Lung (tissue), 11 donors: ENCODE measurements at regions not wholly inside any gene's neighbourhood (a gene's known extent, or its start where the extent isn't known, plus 50 kb on each side); places are given as distances from the start of the nearest gene placed in this dataset.

Source experiments
- ATAC-seq: fragments of 200-7000 bp; cut with Tn5 transposase; one replicate; pipeline ENCODE4 v1.9.1; 2020; ENCODE audit warnings: moderate number of reproducible peaks; ENCODE audit not compliant: insufficient read depth, low FRiP score
- DNase-seq, 3 donors: peaks; one replicate each; pipeline ENCODE4 v3.0.0-alpha.2; 2013 to 2017
- H3K27ac ChIP-seq, 2 donors: one replicate each; pipeline ENCODE4 v1.5.1; 2013; ENCODE audit warnings: mild to moderate bottlenecking in 2 of 2, moderate library complexity in 2 of 2, control low read depth in 1 of 2, inconsistent platforms in 1 of 2, low read depth in 1 of 2, low read length in 1 of 2
- H3K27me3 ChIP-seq, 3 donors: one replicate each; pipeline ENCODE4 v1.5.1; 2013; ENCODE audit warnings: low read length in 2 of 3; ENCODE audit not compliant: control insufficient read depth in 3 of 3, insufficient read depth in 3 of 3
- H3K36me3 ChIP-seq, 4 donors: one replicate each; pipeline ENCODE4 v1.5.1; 2013; ENCODE audit warnings: low read length in 4 of 4, mild to moderate bottlenecking in 1 of 4, moderate library complexity in 1 of 4; ENCODE audit not compliant: control insufficient read depth in 4 of 4, insufficient read depth in 4 of 4
- H3K4me1 ChIP-seq, 5 donors: one replicate each; pipeline ENCODE4 v1.5.1; 2013; ENCODE audit warnings: low read length in 5 of 5, mild to moderate bottlenecking in 2 of 5, moderate library complexity in 1 of 5; ENCODE audit not compliant: control insufficient read depth in 5 of 5, insufficient read depth in 5 of 5
- H3K4me3 ChIP-seq: one replicate; pipeline ENCODE4 v1.5.1; 2013; ENCODE audit warnings: mild to moderate bottlenecking, control low read depth, moderate library complexity
- H3K9ac ChIP-seq, 2 donors: one replicate each; pipeline ENCODE4 v1.5.1; 2013; ENCODE audit warnings: low read length in 2 of 2, control low read depth in 1 of 2; ENCODE audit not compliant: insufficient read depth in 1 of 2
- H3K9me3 ChIP-seq, 4 donors: one replicate each; pipeline ENCODE4 v1.5.1; 2013; ENCODE audit warnings: low read length in 3 of 4, mild to moderate bottlenecking in 1 of 4, moderate library complexity in 1 of 4; ENCODE audit not compliant: control insufficient read depth in 4 of 4, insufficient read depth in 3 of 4
- CTCF ChIP-seq: IDR thresholded peaks from 2 replicates; pipeline ENCODE4 v1.5.1; 2012; ENCODE audit warnings: mild to moderate bottlenecking; ENCODE audit errors: control extremely low read depth, extremely low read depth
- WGBS, 2 donors: extraction: QIAGEN DNeasy Blood & Tissue Kit; methylation state at CpG; one replicate each; pipeline ENCODE4 v1.1.7; 2013; 5-methylcytosine and 5-hydroxymethylcytosine counted together
- donor health status: control.
- donor health status: control.
- donor health status: Bipolar disorder and iron deficiency.
- donor health status: healthy.
- donor health status: DM: yes; HTN: yes; CAD: no.

- Histone ChIP-seq H3K9ac (no peak overlapping the region), H3K27me3 (no peaks in the 10 kb centered on the region), H3K4me3 (no peak overlapping the region), H3K9me3 (peaks cover 0 to 3% (median 0%) of the 10 kb centered on the region in 4 donors), H3K4me1 (peaks cover 0 to 11% (median 4%) of the 10 kb centered on the region in 5 donors), H3K27ac (no peak overlapping the region), H3K36me3 (no peaks in the 10 kb centered on the region)
- 65 to 84% methylated on average over 5 of the region's 5 CpGs for WGBS, 2 donors
- no peak for DNase-seq
- no peak for ATAC-seq
- TF ChIP-seq CTCF, result no peak
Observed at GRCh38 chr5:152290181-152290580, 114.9 kb downstream of the NMUR2 start.

- ATAC-seq (no peak), DNase-seq (peak in 2 of 3 donors; percentile 29 to 53)
- Histone ChIP-seq H3K27ac (no peak overlapping the region), H3K4me1 (peaks cover 0 to 11% (median 4%) of the 10 kb centered on the region in 5 donors), H3K9me3 (peaks cover 0 to 3% (median 0%) of the 10 kb centered on the region in 4 donors), H3K9ac (no peak overlapping the region), H3K36me3 (no peaks in the 10 kb centered on the region), H3K4me3 (no peak overlapping the region), H3K27me3 (no peaks in the 10 kb centered on the region)
- TF ChIP-seq CTCF, result no peak
- 38 to 42% methylated on average over 3 of the region's 3 CpGs for WGBS, 2 donors
Observed at GRCh38 chr5:152288917-152289595, 116.0 kb downstream of the NMUR2 start.

- H3K36me3 ChIP-seq, result no peaks in the 10 kb centered on the region
- no peak overlapping the region for H3K27ac ChIP-seq
- TF ChIP-seq CTCF, result no peak
- no peak overlapping the region for H3K9ac ChIP-seq
- 37 to 71% methylated on average over 6 of the region's 6 CpGs for WGBS, 2 donors
- H3K4me1 ChIP-seq, result peaks cover 0 to 11% (median 4%) of the 10 kb centered on the region in 5 donors
- peaks cover 0 to 3% (median 0%) of the 10 kb centered on the region in 4 donors for H3K9me3 ChIP-seq
- H3K27me3 ChIP-seq, result no peaks in the 10 kb centered on the region
- ATAC-seq (no peak), DNase-seq (peak in 2 of 3 donors; percentile 41 to 55)
- H3K4me3 ChIP-seq, result no peak overlapping the region
Observed at GRCh38 chr5:152288499-152288898, 116.6 kb downstream of the NMUR2 start.
